Gastroesophageal sphincter (tissue), 4 donors: ENCODE measurements at regions not wholly inside any gene's neighbourhood (a gene's known extent, or its start where the extent isn't known, plus 50 kb on each side); places are given as distances from the start of the nearest gene placed in this dataset.

Experiments used
- ATAC-seq: fragments of 150-250 bp; one replicate; pipeline ENCODE4 v1.9.1; 2016; ENCODE audit warnings: mild to moderate bottlenecking, moderate library complexity
- H3K27ac ChIP-seq, 4 donors: fragments of 200-600 bp; sonication (generic) in 3 of 4; 1 replicate in 3 of 4; 2 replicates in 1 of 4; pipeline ENCODE4 v1.5.1; 2016 to 2019
- H3K27me3 ChIP-seq: fragments of 200-600 bp; sonication (generic); one replicate; pipeline ENCODE4 v1.5.1; 2019
- H3K36me3 ChIP-seq, 2 donors: fragments of 200-600 bp; sonication (generic); one replicate each; pipeline ENCODE4 v1.5.1; 2019; ENCODE audit warnings: control low read depth in 1 of 2
- H3K4me1 ChIP-seq, 3 donors: fragments of 200-600 bp; sonication (generic); 1 replicate in 2 of 3; 2 replicates in 1 of 3; pipeline ENCODE4 v1.5.1; 2016 to 2019; ENCODE audit warnings: control low read depth in 2 of 3
- H3K4me3 ChIP-seq, 2 donors: fragments of 200-600 bp; sonication (generic); one replicate each; pipeline ENCODE4 v1.5.1; 2019; ENCODE audit warnings: mild to moderate bottlenecking in 1 of 2, moderate library complexity in 1 of 2
- H3K9me3 ChIP-seq, 3 donors: fragments of 200-600 bp; sonication (generic); one replicate each; pipeline ENCODE4 v1.5.1; 2017 to 2019; ENCODE audit warnings: control low read depth in 2 of 3
- EP300 ChIP-seq: sonication (generic); formaldehyde crosslinking; IDR thresholded peaks from one replicate; pipeline ENCODE4 v1.6.1; 2017; ENCODE audit warnings: antibody characterized with exemption, mild to moderate bottlenecking
- POLR2A ChIP-seq, 2 donors: fragments of 450-650 bp; IDR thresholded peaks; one replicate each; pipeline ENCODE4 v1.6.1; 2017; ENCODE audit warnings: antibody characterized with exemption in 2 of 2, mild to moderate bottlenecking in 2 of 2, moderate library complexity in 1 of 2
- POLR2AphosphoS5 ChIP-seq: sonication (generic); formaldehyde crosslinking; IDR thresholded peaks from one replicate; pipeline ENCODE4 v1.6.1; 2017; ENCODE audit warnings: antibody characterized with exemption
- WGBS, 2 donors: methylation state at CpG; one replicate each; pipeline ENCODE4 v1.1.5; 2018; ENCODE audit warnings: low coverage in 1 of 2; 5-methylcytosine and 5-hydroxymethylcytosine counted together
- TF ChIP-seq, protein P1 (sequence below), 4 experiments: fragments of 200-600 bp in 2 of 4; fragments of 450-650 bp in 2 of 4; sonication (generic) in 1 of 4; IDR thresholded peaks; one replicate each; pipeline ENCODE4 v1.5.1; 2017 to 2019; ENCODE audit warnings: antibody characterized with exemption in 4 of 4, mild to moderate bottlenecking in 2 of 4, moderate library complexity in 2 of 4

- WGBS, 2 donors: 83 to 93% methylated on average over 7 to 9 of the region's 12 CpGs
These were observed 1376.0 kb downstream of the MAT2B start for GRCh38 chr5:164881442-164881841.

GRCh38 chr5:164885179-164885578 lies 1379.8 kb downstream of the MAT2B start:
- WGBS, 2 donors: 45 to 63% methylated on average over 3 of the region's 3 CpGs
- no peak for TF ChIP-seq EP300
- no peaks in the 10 kb centered on the region for H3K36me3 ChIP-seq
- no peak overlapping the region for H3K4me3 ChIP-seq
- H3K9me3 ChIP-seq: no peaks in the 10 kb centered on the region
- H3K27ac ChIP-seq: no peak overlapping the region
- H3K27me3 ChIP-seq: no peaks in the 10 kb centered on the region
- no peak for ATAC-seq
- no peaks in the 10 kb centered on the region for H3K4me1 ChIP-seq

More at GRCh38 chr5:164881442-164881841, 1376.0 kb downstream of the MAT2B start:
- H3K36me3 ChIP-seq: no peaks in the 10 kb centered on the region
- no peaks in the 10 kb centered on the region for H3K27me3 ChIP-seq
- peaks cover 0 to 6% (median 0%) of the 10 kb centered on the region in 3 donors for H3K9me3 ChIP-seq
- no peaks in the 10 kb centered on the region for H3K4me1 ChIP-seq
- no peak overlapping the region for H3K4me3 ChIP-seq
- TF ChIP-seq EP300 (no peak), POLR2A (IDR thresholded peaks at IDR 0.05) (no peak), POLR2AphosphoS5 (no peak)
- TF ChIP-seq, protein P1, sequence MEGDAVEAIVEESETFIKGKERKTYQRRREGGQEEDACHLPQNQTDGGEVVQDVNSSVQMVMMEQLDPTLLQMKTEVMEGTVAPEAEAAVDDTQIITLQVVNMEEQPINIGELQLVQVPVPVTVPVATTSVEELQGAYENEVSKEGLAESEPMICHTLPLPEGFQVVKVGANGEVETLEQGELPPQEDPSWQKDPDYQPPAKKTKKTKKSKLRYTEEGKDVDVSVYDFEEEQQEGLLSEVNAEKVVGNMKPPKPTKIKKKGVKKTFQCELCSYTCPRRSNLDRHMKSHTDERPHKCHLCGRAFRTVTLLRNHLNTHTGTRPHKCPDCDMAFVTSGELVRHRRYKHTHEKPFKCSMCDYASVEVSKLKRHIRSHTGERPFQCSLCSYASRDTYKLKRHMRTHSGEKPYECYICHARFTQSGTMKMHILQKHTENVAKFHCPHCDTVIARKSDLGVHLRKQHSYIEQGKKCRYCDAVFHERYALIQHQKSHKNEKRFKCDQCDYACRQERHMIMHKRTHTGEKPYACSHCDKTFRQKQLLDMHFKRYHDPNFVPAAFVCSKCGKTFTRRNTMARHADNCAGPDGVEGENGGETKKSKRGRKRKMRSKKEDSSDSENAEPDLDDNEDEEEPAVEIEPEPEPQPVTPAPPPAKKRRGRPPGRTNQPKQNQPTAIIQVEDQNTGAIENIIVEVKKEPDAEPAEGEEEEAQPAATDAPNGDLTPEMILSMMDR (IDR thresholded peaks at IDR 0.05): no peak
- ATAC-seq: no peak
- no peak overlapping the region for H3K27ac ChIP-seq

DNA sequence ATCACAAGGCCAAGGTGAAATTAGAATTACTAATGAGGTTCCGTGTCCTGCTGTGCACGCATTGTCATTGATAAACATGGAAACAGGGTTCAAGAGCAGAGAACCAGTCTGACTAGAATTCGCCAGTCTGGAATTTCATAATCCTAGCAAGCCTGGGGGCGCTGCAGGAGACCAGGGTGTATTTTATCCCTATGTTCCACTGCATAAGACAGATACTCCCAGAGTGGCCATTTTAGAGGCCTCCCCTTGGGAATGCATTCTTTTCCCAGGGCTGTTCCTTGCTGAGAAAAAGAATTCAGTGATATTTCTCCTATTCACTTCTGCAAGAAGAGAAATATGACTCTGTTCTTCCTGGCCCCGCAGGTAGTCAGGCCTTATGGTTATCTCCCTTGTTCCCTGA lies 1387.7 kb downstream of the MAT2B start:
- no peak for ATAC-seq
- no peak overlapping the region for H3K27ac ChIP-seq
- 71 to 87% methylated on average over 4 to 5 of the region's 5 CpGs for WGBS, 2 donors

GRCh38 chr5:164898705-164899104 lies 1393.3 kb downstream of the MAT2B start:
- TF ChIP-seq EP300 (no peak), POLR2A (IDR thresholded peaks at IDR 0.05) (no peak), POLR2AphosphoS5 (no peak)
- TF ChIP-seq, protein P1 (IDR thresholded peaks at IDR 0.05): no peak
- no peak for ATAC-seq

More for the DNA sequence above, 1387.7 kb downstream of the MAT2B start:
- no peaks in the 10 kb centered on the region for H3K4me1 ChIP-seq
- no peak for TF ChIP-seq POLR2A (IDR thresholded peaks at IDR 0.05)
- TF ChIP-seq, protein P1 (IDR thresholded peaks at IDR 0.05): no peak
- no peak for TF ChIP-seq POLR2AphosphoS5
- no peak for TF ChIP-seq EP300
- H3K9me3 ChIP-seq: peaks cover 0 to 12% (median 0%) of the 10 kb centered on the region in 3 donors
- H3K4me3 ChIP-seq: no peak overlapping the region
- no peaks in the 10 kb centered on the region for H3K27me3 ChIP-seq
- H3K36me3 ChIP-seq: no peaks in the 10 kb centered on the region

DNA sequence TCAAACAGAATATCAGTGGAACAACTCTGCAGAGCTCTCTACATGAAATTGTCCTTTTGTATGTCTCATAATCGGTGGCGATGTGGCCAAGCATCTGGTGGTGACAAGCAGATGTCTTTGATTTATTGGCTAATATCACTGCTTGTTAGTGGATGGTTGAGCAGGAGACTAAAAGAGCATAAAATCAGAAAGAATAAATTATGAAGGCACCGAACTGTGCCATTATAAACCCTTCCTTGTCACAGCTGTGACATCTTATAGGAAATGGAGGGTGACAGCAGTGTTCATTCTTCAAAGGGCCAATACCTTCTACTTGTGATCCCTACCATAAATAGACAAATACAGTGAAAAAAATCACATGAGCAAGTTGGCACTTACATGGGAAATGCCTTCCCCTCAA lies 1404.3 kb downstream of the MAT2B start:
- TF ChIP-seq POLR2A (IDR thresholded peaks at IDR 0.05) (no peak), EP300 (no peak), POLR2AphosphoS5 (no peak)
- TF ChIP-seq, protein P1 (IDR thresholded peaks at IDR 0.05): no peak
- H3K36me3 ChIP-seq: no peaks in the 10 kb centered on the region
- H3K9me3 ChIP-seq: no peaks in the 10 kb centered on the region
- H3K4me3 ChIP-seq: no peak overlapping the region
- no peaks in the 10 kb centered on the region for H3K4me1 ChIP-seq
- WGBS, 2 donors: 67 to 96% methylated on average over 3 of the region's 3 CpGs
- H3K27ac ChIP-seq: no peak overlapping the region
- no peak for ATAC-seq
- no peaks in the 10 kb centered on the region for H3K27me3 ChIP-seq

More at GRCh38 chr5:164898705-164899104, 1393.3 kb downstream of the MAT2B start:
- H3K27me3 ChIP-seq: no peaks in the 10 kb centered on the region
- no peaks in the 10 kb centered on the region for H3K4me1 ChIP-seq
- H3K27ac ChIP-seq: no peak overlapping the region
- H3K36me3 ChIP-seq: no peaks in the 10 kb centered on the region
- H3K4me3 ChIP-seq: no peak overlapping the region
- H3K9me3 ChIP-seq: peaks cover 0 to 5% (median 0%) of the 10 kb centered on the region in 3 donors
